Osteoblast (primary cell): ENCODE measurements at regions not wholly inside any gene's neighbourhood (a gene's known extent, or its start where the extent isn't known, plus 50 kb on each side); places are given as distances from the start of the nearest gene placed in this dataset.

Experiments used
- DNase-seq: peaks from one replicate; pipeline ENCODE4 v3.0.0; 2011; ENCODE audit warnings: low spot score, mixed read lengths; ENCODE audit not compliant: insufficient read length; ENCODE audit errors: missing footprints
- H2AFZ ChIP-seq: 2 replicates; pipeline ENCODE4 v1.6.0; 2011; ENCODE audit warnings: mild to moderate bottlenecking, low read length
- H3K27ac ChIP-seq: 2 replicates; pipeline ENCODE4 v1.5.1; 2011; ENCODE audit warnings: mild to moderate bottlenecking, low read depth, low read length, moderate library complexity
- H3K27me3 ChIP-seq: 2 replicates; pipeline ENCODE4 v1.6.0; 2012; ENCODE audit warnings: mild to moderate bottlenecking, control low read depth, inconsistent platforms, low read length, moderate library complexity; ENCODE audit not compliant: insufficient read depth
- H3K36me3 ChIP-seq: 2 replicates; pipeline ENCODE4 v1.5.1; 2011; ENCODE audit warnings: mild to moderate bottlenecking, low read length, control low read depth, moderate library complexity; ENCODE audit not compliant: insufficient read depth
- H3K4me1 ChIP-seq: 2 replicates; pipeline ENCODE4 v1.5.1; 2011; ENCODE audit warnings: mild to moderate bottlenecking, low read length, control low read depth, moderate library complexity; ENCODE audit not compliant: insufficient read depth
- H3K4me2 ChIP-seq: 2 replicates; pipeline ENCODE4 v1.6.0; 2011; ENCODE audit warnings: mild to moderate bottlenecking, low read length; ENCODE audit not compliant: insufficient read depth
- H3K4me3 ChIP-seq: fragments of 200-600 bp; sonication (generic); 3 replicates; pipeline ENCODE4 v1.5.1; 2012; ENCODE audit warnings: mild to moderate bottlenecking, low read length, inconsistent platforms; ENCODE audit not compliant: insufficient read depth
- H3K79me2 ChIP-seq: 2 replicates; pipeline ENCODE4 v1.6.0; 2012; ENCODE audit warnings: mild to moderate bottlenecking, low read length, control low read depth, inconsistent platforms; ENCODE audit not compliant: insufficient read depth
- H3K9me3 ChIP-seq: 2 replicates; pipeline ENCODE4 v1.5.1; 2011; ENCODE audit warnings: low read depth, low read length, control low read depth
- H4K20me1 ChIP-seq: 2 replicates; pipeline ENCODE4 v1.6.0; 2012; ENCODE audit warnings: mild to moderate bottlenecking, low read length, control low read depth; ENCODE audit not compliant: insufficient read depth
- CTCF ChIP-seq: IDR thresholded peaks from 2 replicates; pipeline ENCODE4 v1.5.1; 2011; ENCODE audit warnings: mild to moderate bottlenecking, low read depth, low read length, moderate library complexity; ENCODE audit errors: extremely low read depth

- Histone ChIP-seq H3K4me3 (no peak overlapping the region), H2AFZ (no peak overlapping the region), H3K36me3 (no peaks in the 10 kb centered on the region), H3K4me1 (peaks cover 19% of the 10 kb centered on the region), H3K4me2 (no peak overlapping the region), H3K27ac (no peak overlapping the region), H3K27me3 (no peaks in the 10 kb centered on the region), H3K9me3 (no peaks in the 10 kb centered on the region), H3K79me2 (no peaks in the 10 kb centered on the region), H4K20me1 (no peaks in the 10 kb centered on the region)
- TF ChIP-seq CTCF = no peak
- no peak for DNase-seq
Measured at GRCh38 chr3:46091741-46092701, 64.7 kb upstream of the XCR1 start.

GRCh38 chr3:46091046-46091445 is 63.8 kb upstream of the XCR1 start:
- no peak for TF ChIP-seq CTCF
- no peak for DNase-seq
- Histone ChIP-seq H3K4me2 (no peak overlapping the region), H3K4me1 (peaks cover 18% of the 10 kb centered on the region), H4K20me1 (no peaks in the 10 kb centered on the region), H3K4me3 (no peak overlapping the region), H3K27me3 (no peaks in the 10 kb centered on the region), H3K36me3 (no peaks in the 10 kb centered on the region), H3K9me3 (no peaks in the 10 kb centered on the region), H3K27ac (no peak overlapping the region), H3K79me2 (no peaks in the 10 kb centered on the region), H2AFZ (no peak overlapping the region)

GRCh38 chr3:46090161-46090591 is 62.9 kb upstream of the XCR1 start:
- peaks cover 18% of the 10 kb centered on the region for H3K4me1 ChIP-seq
- H3K36me3 ChIP-seq = no peaks in the 10 kb centered on the region
- no peaks in the 10 kb centered on the region for H4K20me1 ChIP-seq
- H3K4me2 ChIP-seq = peak overlapping the region; percentile 21
- H3K79me2 ChIP-seq = no peaks in the 10 kb centered on the region
- H3K9me3 ChIP-seq = no peaks in the 10 kb centered on the region
- no peak overlapping the region for H3K4me3 ChIP-seq
- H3K27me3 ChIP-seq = no peaks in the 10 kb centered on the region
- no peak for TF ChIP-seq CTCF
- H3K27ac ChIP-seq = peak overlapping the region; percentile 80
- no peak overlapping the region for H2AFZ ChIP-seq
- no peak for DNase-seq

GRCh38 chr3:46089237-46090011 is 62.1 kb upstream of the XCR1 start:
- Histone ChIP-seq H3K9me3 (no peaks in the 10 kb centered on the region), H3K27ac (peak overlapping the region; percentile 80), H2AFZ (no peak overlapping the region), H3K36me3 (no peaks in the 10 kb centered on the region), H3K4me3 (no peak overlapping the region), H3K4me2 (peak overlapping the region; percentile 21), H4K20me1 (no peaks in the 10 kb centered on the region), H3K4me1 (peaks cover 18% of the 10 kb centered on the region), H3K79me2 (no peaks in the 10 kb centered on the region), H3K27me3 (no peaks in the 10 kb centered on the region)
- peak; percentile 79 for DNase-seq
- TF ChIP-seq CTCF = no peak
